ENCODE measurements at regions not wholly inside any gene's neighbourhood (a gene's known extent, or its start where the extent isn't known, plus 50 kb on each side); places are given as distances from the start of the nearest gene placed in this dataset.
"Not testable (repeated sequence)": the region's sequence is repeated elsewhere in the genome, so short reads cannot be mapped to it uniquely, and the experiment has no call there.

DNA sequence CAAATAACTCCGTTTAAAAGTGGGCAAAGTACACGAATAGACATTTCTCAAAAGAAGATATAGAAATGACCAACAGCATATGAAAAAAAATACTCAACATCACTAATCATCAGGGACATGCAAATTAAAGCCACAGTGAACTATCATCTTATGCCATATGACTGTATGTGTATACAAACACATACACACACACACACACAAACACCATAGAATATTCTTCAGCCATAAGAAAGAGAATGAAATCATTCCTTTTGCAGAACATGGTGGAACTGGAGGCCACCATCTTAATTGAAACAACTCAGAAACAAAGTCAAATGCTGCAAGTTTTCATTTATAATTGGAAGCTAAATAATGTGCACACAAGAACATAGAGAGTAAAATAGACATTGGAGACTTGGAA is 1019.4 kb downstream of the KCNMA1 start:
- no peaks in the 10 kb centered on the region for H3K4me1 ChIP-seq (replicated peaks in 1 of 2)
- intact Hi-C loops (cut with DNase I), result no loop called here
- 82 to 93% (median 88%) methylated on average over 2 of the region's 2 CpGs for WGBS, 4 donors
- H3K4me3 ChIP-seq, result no peak overlapping the region
- no peaks in the 10 kb centered on the region for H3K9me3 ChIP-seq (replicated peaks in 1 of 3)
- H3K27me3 ChIP-seq, result no peaks in the 10 kb centered on the region
- H3K36me3 ChIP-seq (replicated peaks in 1 of 2), result no peaks in the 10 kb centered on the region
- no peak for DNase-seq
- TF ChIP-seq POLR2A (IDR thresholded peaks at IDR 0.05), result no peak
- TF ChIP-seq, protein P1, sequence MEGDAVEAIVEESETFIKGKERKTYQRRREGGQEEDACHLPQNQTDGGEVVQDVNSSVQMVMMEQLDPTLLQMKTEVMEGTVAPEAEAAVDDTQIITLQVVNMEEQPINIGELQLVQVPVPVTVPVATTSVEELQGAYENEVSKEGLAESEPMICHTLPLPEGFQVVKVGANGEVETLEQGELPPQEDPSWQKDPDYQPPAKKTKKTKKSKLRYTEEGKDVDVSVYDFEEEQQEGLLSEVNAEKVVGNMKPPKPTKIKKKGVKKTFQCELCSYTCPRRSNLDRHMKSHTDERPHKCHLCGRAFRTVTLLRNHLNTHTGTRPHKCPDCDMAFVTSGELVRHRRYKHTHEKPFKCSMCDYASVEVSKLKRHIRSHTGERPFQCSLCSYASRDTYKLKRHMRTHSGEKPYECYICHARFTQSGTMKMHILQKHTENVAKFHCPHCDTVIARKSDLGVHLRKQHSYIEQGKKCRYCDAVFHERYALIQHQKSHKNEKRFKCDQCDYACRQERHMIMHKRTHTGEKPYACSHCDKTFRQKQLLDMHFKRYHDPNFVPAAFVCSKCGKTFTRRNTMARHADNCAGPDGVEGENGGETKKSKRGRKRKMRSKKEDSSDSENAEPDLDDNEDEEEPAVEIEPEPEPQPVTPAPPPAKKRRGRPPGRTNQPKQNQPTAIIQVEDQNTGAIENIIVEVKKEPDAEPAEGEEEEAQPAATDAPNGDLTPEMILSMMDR (IDR thresholded peaks at IDR 0.05), result no peak
- H3K27ac ChIP-seq, result no peak overlapping the region

DNA sequence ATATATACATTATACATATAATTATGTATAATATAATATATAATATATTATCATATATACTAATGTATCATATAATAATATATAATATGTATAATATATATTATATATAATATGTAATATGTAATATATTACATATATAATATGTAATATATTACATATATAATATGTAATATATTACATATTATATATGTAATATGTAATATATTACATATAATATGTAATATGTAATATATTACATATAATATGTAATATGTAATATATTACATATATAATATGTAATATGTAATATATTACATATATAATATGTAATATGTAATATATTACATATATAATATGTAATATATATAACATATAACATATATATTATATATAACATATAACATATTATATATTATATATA is 1020.9 kb downstream of the KCNMA1 start:
- intact Hi-C loops (cut with DNase I); H3K4me1 ChIP-seq (replicated peaks in 1 of 2); H3K4me3 ChIP-seq; H3K9me3 ChIP-seq (replicated peaks in 1 of 3); H3K27me3 ChIP-seq; H3K36me3 ChIP-seq (replicated peaks in 1 of 2); DNase-seq; H3K27ac ChIP-seq: not testable (repeated sequence)

DNA sequence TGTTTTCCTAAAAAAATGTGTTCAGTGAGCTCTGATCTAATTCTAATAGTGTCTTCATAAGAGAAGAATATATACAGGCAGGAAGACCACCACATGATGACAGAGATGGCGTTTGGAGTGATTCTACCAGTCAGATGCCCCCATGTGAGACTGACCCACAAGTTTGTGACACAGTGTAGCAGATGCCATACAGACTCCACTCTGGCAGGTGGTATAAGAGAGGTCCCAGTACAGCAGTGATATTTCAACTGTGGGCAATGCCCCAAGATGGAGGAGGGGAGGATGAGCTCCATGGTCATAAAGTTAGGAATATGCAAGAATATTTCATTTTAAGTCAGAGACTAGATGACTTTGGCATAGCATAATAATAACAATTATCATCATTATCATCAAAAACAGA is 1022.6 kb downstream of the KCNMA1 start:
- Histone ChIP-seq H3K4me3 (no peak overlapping the region), H3K27ac (no peak overlapping the region), H3K4me1 (replicated peaks in 1 of 2) (no peaks in the 10 kb centered on the region), H3K36me3 (replicated peaks in 1 of 2) (no peaks in the 10 kb centered on the region), H3K9me3 (replicated peaks in 1 of 3) (no peaks in the 10 kb centered on the region), H3K27me3 (no peaks in the 10 kb centered on the region)
- TF ChIP-seq, protein P1 (IDR thresholded peaks at IDR 0.05), result no peak
- TF ChIP-seq POLR2A (IDR thresholded peaks at IDR 0.05), result no peak
- 88 to 97% (median 92%) methylated on average over 1 of the region's 1 CpG for WGBS, 4 donors
- intact Hi-C loops (cut with DNase I), result no loop called here
- no peak for DNase-seq

All from adrenal gland (tissue), 9 donors.